ENCODE measurements at regions not wholly inside any gene's neighbourhood (a gene's known extent, or its start where the extent isn't known, plus 50 kb on each side); places are given as distances from the start of the nearest gene placed in this dataset.

- no peak for TF ChIP-seq CTCF (IDR thresholded peaks at IDR 0.05; ENCODE audit: poor library complexity, severe bottlenecking)
- Histone ChIP-seq H3K27ac (ENCODE audit: poor library complexity, severe bottlenecking) (no peak overlapping the region), H3K9me3 (ENCODE audit: severe bottlenecking) (no peaks in the 10 kb centered on the region), H3K4me3 (ENCODE audit: severe bottlenecking) (no peak overlapping the region), H3K36me3 (ENCODE audit: low read depth) (no peaks in the 10 kb centered on the region), H3K27me3 (ENCODE audit: insufficient read depth, poor library complexity, severe bottlenecking) (no peaks in the 10 kb centered on the region), H3K4me1 (ENCODE audit: insufficient read depth, poor library complexity, severe bottlenecking) (no peaks in the 10 kb centered on the region)
- ATAC-seq (ENCODE audit: low read depth) (no peak), DNase-seq (ENCODE audit: low spot score) (no peak)
Observed at GRCh38 chr5:110354311-110354710, 372.2 kb downstream of the TMEM232 start.

GRCh38 chr5:110354915-110355644, 371.4 kb downstream of the TMEM232 start:
- TF ChIP-seq CTCF (IDR thresholded peaks at IDR 0.05; ENCODE audit: poor library complexity, severe bottlenecking) = no peak
- Histone ChIP-seq H3K4me1 (ENCODE audit: insufficient read depth, poor library complexity, severe bottlenecking) (no peaks in the 10 kb centered on the region), H3K27me3 (ENCODE audit: insufficient read depth, poor library complexity, severe bottlenecking) (no peaks in the 10 kb centered on the region), H3K4me3 (ENCODE audit: severe bottlenecking) (no peak overlapping the region), H3K27ac (ENCODE audit: poor library complexity, severe bottlenecking) (no peak overlapping the region), H3K9me3 (ENCODE audit: severe bottlenecking) (no peaks in the 10 kb centered on the region), H3K36me3 (ENCODE audit: low read depth) (no peaks in the 10 kb centered on the region)
- no peak for DNase-seq (ENCODE audit: low spot score)
- no peak for ATAC-seq (ENCODE audit: low read depth)

- TF ChIP-seq CTCF (IDR thresholded peaks at IDR 0.05; ENCODE audit: poor library complexity, severe bottlenecking) = no peak
- H3K4me1 ChIP-seq (ENCODE audit: insufficient read depth, poor library complexity, severe bottlenecking) = no peaks in the 10 kb centered on the region
- no peaks in the 10 kb centered on the region for H3K27me3 ChIP-seq (ENCODE audit: insufficient read depth, poor library complexity, severe bottlenecking)
- no peaks in the 10 kb centered on the region for H3K36me3 ChIP-seq (ENCODE audit: low read depth)
- no peak for ATAC-seq (ENCODE audit: low read depth)
- no peak overlapping the region for H3K4me3 ChIP-seq (ENCODE audit: severe bottlenecking)
- H3K27ac ChIP-seq (ENCODE audit: poor library complexity, severe bottlenecking) = no peak overlapping the region
- no peak for DNase-seq (ENCODE audit: low spot score)
- no peaks in the 10 kb centered on the region for H3K9me3 ChIP-seq (ENCODE audit: severe bottlenecking)
Observed at GRCh38 chr5:110356677-110357076, 369.8 kb downstream of the TMEM232 start.

- no peak for ATAC-seq (ENCODE audit: low read depth)
- no peak for TF ChIP-seq CTCF (IDR thresholded peaks at IDR 0.05; ENCODE audit: poor library complexity, severe bottlenecking)
- H3K4me1 ChIP-seq (ENCODE audit: insufficient read depth, poor library complexity, severe bottlenecking) = no peaks in the 10 kb centered on the region
Observed at GRCh38 chr5:110359221-110359620, 367.2 kb downstream of the TMEM232 start.

GRCh38 chr5:110361471-110361870, 365.0 kb downstream of the TMEM232 start:
- no peak overlapping the region for H3K4me3 ChIP-seq (ENCODE audit: severe bottlenecking)
- ATAC-seq (ENCODE audit: low read depth) = 0 out of 3 replicates have a peak, but pooled peaks have one; percentile 27
- no peaks in the 10 kb centered on the region for H3K36me3 ChIP-seq (ENCODE audit: low read depth)
- no peaks in the 10 kb centered on the region for H3K4me1 ChIP-seq (ENCODE audit: insufficient read depth, poor library complexity, severe bottlenecking)
- no peak overlapping the region for H3K27ac ChIP-seq (ENCODE audit: poor library complexity, severe bottlenecking)
- no peak for DNase-seq (ENCODE audit: low spot score)
- TF ChIP-seq CTCF (IDR thresholded peaks at IDR 0.05; ENCODE audit: poor library complexity, severe bottlenecking) = no peak
- H3K27me3 ChIP-seq (ENCODE audit: insufficient read depth, poor library complexity, severe bottlenecking) = peaks cover 5% of the 10 kb centered on the region
- no peaks in the 10 kb centered on the region for H3K9me3 ChIP-seq (ENCODE audit: severe bottlenecking)

More at GRCh38 chr5:110359221-110359620, 367.2 kb downstream of the TMEM232 start:
- Histone ChIP-seq H3K27me3 (ENCODE audit: insufficient read depth, poor library complexity, severe bottlenecking) (no peaks in the 10 kb centered on the region), H3K36me3 (ENCODE audit: low read depth) (no peaks in the 10 kb centered on the region), H3K27ac (ENCODE audit: poor library complexity, severe bottlenecking) (no peak overlapping the region), H3K9me3 (ENCODE audit: severe bottlenecking) (no peaks in the 10 kb centered on the region), H3K4me3 (ENCODE audit: severe bottlenecking) (no peak overlapping the region)
- DNase-seq (ENCODE audit: low spot score) = no peak

Measured in RWPE2 (cell line).